ENCODE measurements at regions not wholly inside any gene's neighbourhood (a gene's known extent, or its start where the extent isn't known, plus 50 kb on each side); places are given as distances from the start of the nearest gene placed in this dataset.

DNA sequence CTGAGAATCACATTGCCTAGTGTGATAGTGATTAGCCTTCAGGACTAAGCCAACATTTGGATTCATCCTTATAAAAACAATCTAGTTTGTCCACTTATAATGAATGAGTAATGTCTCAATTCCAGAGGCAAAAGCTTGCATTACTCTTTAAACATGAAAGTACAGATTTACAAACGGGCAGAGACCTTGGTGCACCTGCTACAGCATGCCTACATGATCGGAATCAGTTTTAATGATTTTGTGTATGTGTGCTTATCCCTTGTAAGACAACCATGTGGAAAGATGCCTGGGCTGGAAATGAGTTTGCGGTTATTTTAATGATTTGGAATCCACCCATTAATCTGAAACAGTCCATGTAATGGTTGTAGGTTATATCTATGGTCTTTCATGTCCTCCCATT, 572.7 kb downstream of the KLHL13 start:
- no peaks in the 10 kb centered on the region for H3K27me3 ChIP-seq
- DNase-seq: no peak
- no peak overlapping the region for H3K27ac ChIP-seq
- H3K4me1 ChIP-seq (ENCODE audit: insufficient read depth): no peaks in the 10 kb centered on the region
- intact Hi-C loops (cut with DNase I): no loop called here
- 34 to 42% (median 35%) methylated on average over 3 of the region's 3 CpGs for WGBS, 3 donors
- H3K9me3 ChIP-seq: no peaks in the 10 kb centered on the region
- TF ChIP-seq POLR2A (IDR thresholded peaks at IDR 0.05): no peak
- TF ChIP-seq, protein P1, sequence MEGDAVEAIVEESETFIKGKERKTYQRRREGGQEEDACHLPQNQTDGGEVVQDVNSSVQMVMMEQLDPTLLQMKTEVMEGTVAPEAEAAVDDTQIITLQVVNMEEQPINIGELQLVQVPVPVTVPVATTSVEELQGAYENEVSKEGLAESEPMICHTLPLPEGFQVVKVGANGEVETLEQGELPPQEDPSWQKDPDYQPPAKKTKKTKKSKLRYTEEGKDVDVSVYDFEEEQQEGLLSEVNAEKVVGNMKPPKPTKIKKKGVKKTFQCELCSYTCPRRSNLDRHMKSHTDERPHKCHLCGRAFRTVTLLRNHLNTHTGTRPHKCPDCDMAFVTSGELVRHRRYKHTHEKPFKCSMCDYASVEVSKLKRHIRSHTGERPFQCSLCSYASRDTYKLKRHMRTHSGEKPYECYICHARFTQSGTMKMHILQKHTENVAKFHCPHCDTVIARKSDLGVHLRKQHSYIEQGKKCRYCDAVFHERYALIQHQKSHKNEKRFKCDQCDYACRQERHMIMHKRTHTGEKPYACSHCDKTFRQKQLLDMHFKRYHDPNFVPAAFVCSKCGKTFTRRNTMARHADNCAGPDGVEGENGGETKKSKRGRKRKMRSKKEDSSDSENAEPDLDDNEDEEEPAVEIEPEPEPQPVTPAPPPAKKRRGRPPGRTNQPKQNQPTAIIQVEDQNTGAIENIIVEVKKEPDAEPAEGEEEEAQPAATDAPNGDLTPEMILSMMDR (IDR thresholded peaks at IDR 0.05): no peak
- TF ChIP-seq EP300 (IDR thresholded peaks at IDR 0.05): no peak
- no peaks in the 10 kb centered on the region for H3K36me3 ChIP-seq
- no peak overlapping the region for H3K4me3 ChIP-seq

DNA sequence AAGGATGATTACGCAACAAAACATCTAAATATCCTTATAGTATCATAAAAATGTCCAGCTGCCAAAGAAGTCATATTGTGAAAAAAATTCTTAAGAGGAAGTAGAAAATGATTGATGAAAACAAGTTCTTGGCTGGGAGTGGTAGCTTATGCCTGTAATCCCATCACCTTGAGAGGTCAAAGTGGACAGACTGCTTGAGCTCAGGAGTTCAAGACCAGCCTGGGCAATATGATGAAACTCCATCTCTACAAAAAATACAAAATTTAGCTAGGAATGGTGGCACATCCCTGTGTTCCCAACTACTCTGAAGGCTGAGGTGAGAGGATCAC, 577.6 kb downstream of the KLHL13 start:
- DNase-seq: no peak
- intact Hi-C loops (cut with DNase I): no loop called here
- no peak overlapping the region for H3K4me3 ChIP-seq
- no peak overlapping the region for H3K27ac ChIP-seq
- no peak for TF ChIP-seq EP300 (IDR thresholded peaks at IDR 0.05)
- TF ChIP-seq, protein P1 (IDR thresholded peaks at IDR 0.05): no peak
- no peak for TF ChIP-seq POLR2A (IDR thresholded peaks at IDR 0.05)
- 24 to 44% (median 33%) methylated on average over 1 of the region's 1 CpG for WGBS, 3 donors
- no peaks in the 10 kb centered on the region for H3K36me3 ChIP-seq
- no peaks in the 10 kb centered on the region for H3K4me1 ChIP-seq (ENCODE audit: insufficient read depth)
- no peaks in the 10 kb centered on the region for H3K27me3 ChIP-seq
- H3K9me3 ChIP-seq: no peaks in the 10 kb centered on the region

DNA sequence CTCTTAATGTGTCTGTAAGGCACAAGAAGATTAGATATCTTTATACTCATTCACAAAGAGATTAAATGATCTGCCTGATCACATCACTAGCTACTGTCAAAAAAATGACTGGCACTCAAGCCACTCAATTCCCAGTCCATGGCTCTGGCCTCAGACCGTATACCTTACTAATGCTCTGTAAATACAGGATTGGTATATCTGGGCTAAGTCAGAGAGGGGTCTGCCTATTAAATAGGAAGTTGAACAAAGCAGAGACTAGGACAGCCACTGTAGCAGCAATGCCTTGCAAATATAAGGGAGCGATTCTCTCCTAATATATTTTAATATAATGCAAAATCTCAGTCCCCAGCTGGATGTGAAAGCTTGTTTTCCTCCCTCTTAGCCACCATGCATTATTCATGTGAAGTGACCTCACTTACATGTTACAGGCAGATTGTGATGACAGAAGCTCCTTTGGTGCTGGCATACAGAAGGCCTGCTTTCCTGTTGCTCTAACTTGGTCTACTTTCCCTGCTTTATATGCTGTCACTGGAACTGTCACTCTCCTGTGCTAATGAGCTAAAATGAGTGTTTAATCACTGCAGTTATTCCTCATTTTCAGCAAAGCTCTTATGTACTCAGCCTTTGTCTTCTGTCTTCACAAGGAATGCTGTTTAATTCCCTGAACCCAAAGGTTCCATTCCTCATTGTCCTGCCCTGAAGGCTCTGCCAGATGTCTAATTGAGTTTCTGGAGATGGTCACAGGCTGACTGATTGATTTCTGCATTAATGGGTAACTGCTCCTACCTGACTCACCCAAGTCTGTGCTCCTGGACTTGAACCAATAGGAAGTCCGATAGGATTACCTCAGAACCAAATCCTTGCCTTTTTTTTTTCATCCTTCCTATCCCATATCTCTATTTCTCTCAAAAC, 578.2 kb downstream of the KLHL13 start:
- TF ChIP-seq POLR2A (IDR thresholded peaks at IDR 0.05) (no peak), EP300 (IDR thresholded peaks at IDR 0.05) (no peak)
- TF ChIP-seq, protein P1 (IDR thresholded peaks at IDR 0.05): no peak
- 50 to 57% (median 53%) methylated on average over 3 of the region's 3 CpGs for WGBS, 3 donors
- Histone ChIP-seq H3K4me3 (no peak overlapping the region), H3K27ac (no peak overlapping the region), H3K9me3 (no peaks in the 10 kb centered on the region), H3K36me3 (no peaks in the 10 kb centered on the region), H3K4me1 (ENCODE audit: insufficient read depth) (no peaks in the 10 kb centered on the region), H3K27me3 (no peaks in the 10 kb centered on the region)
- DNase-seq: no peak
- intact Hi-C loops (cut with DNase I): no loop called here

DNA sequence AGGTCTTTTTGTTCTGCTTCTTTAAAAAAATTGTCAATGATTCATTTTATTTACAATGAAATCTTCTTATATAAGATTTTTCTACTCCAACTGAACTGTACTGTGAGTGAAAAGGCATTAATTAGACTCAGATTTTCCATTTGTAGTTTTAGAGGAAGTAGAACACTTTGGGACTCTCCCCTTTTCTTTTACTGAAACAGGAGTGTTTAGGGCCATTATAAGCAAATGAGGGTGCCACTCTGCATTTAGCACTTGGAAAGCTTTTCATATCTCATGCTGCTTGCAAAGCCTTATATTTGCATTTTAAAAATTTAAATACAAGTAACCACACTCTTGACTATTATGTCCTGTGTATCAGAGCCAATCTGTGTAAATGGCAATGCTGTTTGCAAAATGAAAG, 584.3 kb downstream of the KLHL13 start:
- intact Hi-C loops (cut with DNase I): no loop called here
- Histone ChIP-seq H3K4me1 (ENCODE audit: insufficient read depth) (no peaks in the 10 kb centered on the region), H3K4me3 (no peak overlapping the region), H3K36me3 (no peaks in the 10 kb centered on the region), H3K9me3 (no peaks in the 10 kb centered on the region), H3K27me3 (no peaks in the 10 kb centered on the region), H3K27ac (no peak overlapping the region)
- no peak for TF ChIP-seq EP300 (IDR thresholded peaks at IDR 0.05)
- TF ChIP-seq, protein P1 (IDR thresholded peaks at IDR 0.05): no peak
- no peak for TF ChIP-seq POLR2A (IDR thresholded peaks at IDR 0.05)
- no peak for DNase-seq

Measured in ovary (tissue), 7 donors.